ENCODE measurements at regions not wholly inside any gene's neighbourhood (a gene's known extent, or its start where the extent isn't known, plus 50 kb on each side); places are given as distances from the start of the nearest gene placed in this dataset.
"Not testable (repeated sequence)": the region's sequence is repeated elsewhere in the genome, so short reads cannot be mapped to it uniquely, and the experiment has no call there.

- DNase-seq (ENCODE audit: low read depth in 4 of 4, low spot score in 3 of 4), result no peak
These were observed 157.6 kb upstream of the TMTC2 start for GRCh38 chr12:82529101-82529500.

DNA sequence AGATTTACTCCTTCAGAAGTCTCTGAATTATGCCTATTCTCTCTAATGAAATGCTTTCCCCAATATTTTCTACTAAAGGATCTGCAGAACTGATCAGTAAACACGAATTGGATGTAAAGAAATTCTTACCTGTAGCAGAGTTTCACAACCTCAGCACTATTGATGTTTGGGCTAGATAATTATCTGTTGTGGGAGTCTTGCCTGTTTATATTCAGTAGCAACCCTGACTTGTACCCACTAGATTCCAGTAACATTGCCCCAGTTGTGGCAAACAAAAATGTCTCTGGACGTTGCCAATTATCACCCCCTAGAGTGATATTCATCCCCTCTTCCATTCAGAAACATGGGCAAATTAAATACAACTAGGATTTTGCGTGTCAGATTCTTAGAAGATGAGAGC lies 156.8 kb upstream of the TMTC2 start:
- DNase-seq (ENCODE audit: low read depth in 4 of 4, low spot score in 3 of 4), result no peak

GRCh38 chr12:82530394-82530793 lies 156.3 kb upstream of the TMTC2 start:
- DNase-seq (ENCODE audit: low read depth in 4 of 4, low spot score in 3 of 4), result no peak

- DNase-seq (ENCODE audit: low read depth in 4 of 4, low spot score in 3 of 4), result no peak
These were observed 153.4 kb upstream of the TMTC2 start for GRCh38 chr12:82533341-82533740.

DNA sequence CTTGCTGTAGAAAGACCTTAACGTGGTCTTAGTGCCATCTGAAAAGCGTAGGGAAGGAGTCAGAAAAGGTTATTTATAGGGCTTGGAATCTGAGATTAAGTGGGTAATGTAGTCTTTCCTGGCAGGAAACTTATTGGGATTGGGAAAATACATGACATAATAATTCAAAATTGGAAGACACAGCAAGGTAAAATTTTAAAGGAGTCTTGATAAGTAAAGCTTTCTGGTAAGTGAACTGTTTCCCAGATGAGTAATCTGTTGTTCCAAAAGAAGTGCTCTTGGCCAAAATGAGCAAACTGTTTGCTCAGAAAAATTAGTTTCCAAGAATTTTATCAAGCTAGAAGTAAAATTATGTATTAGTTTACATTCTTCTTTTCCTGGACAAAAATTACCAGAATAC lies 149.3 kb upstream of the TMTC2 start:
- DNase-seq (ENCODE audit: low read depth in 4 of 4, low spot score in 3 of 4), result no peak

- no peak for DNase-seq (ENCODE audit: low read depth in 4 of 4, low spot score in 3 of 4)
These were observed 132.2 kb upstream of the TMTC2 start for GRCh38 chr12:82554529-82554928.

DNA sequence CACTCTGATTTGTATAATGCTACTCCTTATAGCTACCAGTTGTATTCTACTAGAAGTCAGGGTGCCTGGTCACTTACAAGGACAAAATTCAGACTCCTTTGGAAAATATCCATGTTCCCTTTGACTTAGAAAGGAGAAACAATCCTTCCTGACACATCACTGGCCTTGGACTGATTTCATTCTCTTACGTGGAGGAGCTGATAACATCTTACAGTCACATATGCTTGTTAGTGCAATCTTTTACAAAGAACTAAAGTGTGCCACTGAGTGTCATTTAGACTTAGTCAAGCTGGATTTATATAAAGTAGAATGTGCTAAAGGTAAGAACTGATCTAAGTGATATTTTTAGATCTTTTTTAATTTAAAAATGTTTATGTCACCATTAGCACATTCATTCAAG lies 131.0 kb upstream of the TMTC2 start:
- no peak for DNase-seq (ENCODE audit: low read depth in 4 of 4, low spot score in 3 of 4)

DNA sequence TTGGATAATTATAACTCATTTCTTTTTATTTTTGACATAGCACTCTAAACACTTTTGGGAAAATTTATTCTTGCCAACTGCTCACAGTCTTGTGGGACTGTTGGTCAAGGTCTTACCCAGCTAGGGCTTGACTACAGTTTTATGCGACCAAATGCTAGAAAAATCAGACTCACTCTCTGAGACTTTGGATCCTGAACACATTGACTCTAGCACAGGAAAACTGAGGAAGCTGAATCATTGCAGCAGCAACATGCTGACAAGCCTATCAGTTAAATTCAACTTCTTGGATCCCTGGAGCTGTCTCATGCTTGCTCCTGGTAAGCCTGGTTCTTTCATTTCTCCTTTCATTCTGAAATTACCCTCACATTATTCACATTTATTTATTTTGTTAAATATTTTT lies 120.7 kb upstream of the TMTC2 start:
- DNase-seq (ENCODE audit: low read depth in 4 of 4, low spot score in 3 of 4), result no peak

DNA sequence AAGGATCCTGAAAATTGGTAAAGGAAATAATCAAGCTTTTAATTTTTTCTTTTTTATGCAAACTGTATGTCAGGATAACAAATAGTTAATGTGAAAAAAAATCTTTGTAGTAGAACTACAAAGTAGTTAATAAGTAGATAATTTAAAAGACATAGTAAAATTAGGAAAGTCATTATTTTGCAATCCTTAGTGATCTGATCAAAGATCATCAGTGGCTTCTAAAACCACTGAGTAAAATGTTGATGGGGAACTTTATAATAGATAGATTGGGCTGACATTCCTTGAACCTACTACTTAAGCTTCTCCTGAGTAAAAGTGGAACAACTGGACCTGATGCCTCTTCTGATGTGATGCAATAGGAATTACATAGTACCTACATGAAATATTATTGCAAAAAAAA lies 119.0 kb upstream of the TMTC2 start:
- no peak for DNase-seq (ENCODE audit: low read depth in 4 of 4, low spot score in 3 of 4)

DNA sequence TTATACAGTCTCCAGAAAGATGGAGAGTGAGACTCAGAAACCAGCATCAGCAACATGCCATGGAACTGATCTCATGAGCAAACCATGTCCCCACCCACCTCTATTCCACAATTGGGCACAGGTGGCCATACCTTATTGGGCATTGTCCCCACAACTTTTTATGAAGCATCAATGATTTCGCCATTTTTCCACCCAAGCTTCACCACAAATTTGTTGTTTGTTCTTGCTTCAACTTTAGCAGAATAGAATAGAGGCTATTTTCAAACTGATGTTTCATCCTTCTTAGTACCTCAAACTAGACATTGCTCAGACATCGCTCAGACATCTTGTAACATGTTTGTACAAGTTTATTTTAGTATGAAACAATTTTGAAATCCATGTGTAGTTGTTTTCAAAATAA lies 112.5 kb upstream of the TMTC2 start:
- DNase-seq (ENCODE audit: low read depth in 4 of 4, low spot score in 3 of 4), result no peak

GRCh38 chr12:82578725-82579124 lies 108.0 kb upstream of the TMTC2 start:
- no peak for DNase-seq (ENCODE audit: low read depth in 4 of 4, low spot score in 3 of 4)

- no peak for DNase-seq (ENCODE audit: low read depth in 4 of 4, low spot score in 3 of 4)
These were observed 103.0 kb upstream of the TMTC2 start for GRCh38 chr12:82583756-82584155.

DNA sequence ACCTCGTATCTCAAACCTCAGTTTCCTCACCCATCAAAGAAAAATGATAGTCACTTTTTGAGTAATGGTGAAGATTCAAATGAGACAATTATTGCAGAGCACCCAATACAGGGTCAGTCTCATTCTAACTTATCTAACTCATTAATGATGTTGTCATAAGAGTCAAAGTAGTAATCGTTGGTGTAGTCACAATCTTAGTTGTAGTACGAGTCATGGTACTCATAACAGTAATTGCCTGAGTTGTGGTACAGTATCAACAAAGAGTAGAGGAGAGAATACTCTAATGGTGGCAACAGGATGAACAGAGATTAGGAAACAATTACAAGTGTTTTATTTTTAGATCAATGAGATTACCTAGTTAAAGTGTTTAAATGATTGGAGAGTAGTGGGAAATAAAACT lies 93.6 kb upstream of the TMTC2 start:
- no peak for DNase-seq (ENCODE audit: low read depth in 4 of 4, low spot score in 3 of 4)

DNA sequence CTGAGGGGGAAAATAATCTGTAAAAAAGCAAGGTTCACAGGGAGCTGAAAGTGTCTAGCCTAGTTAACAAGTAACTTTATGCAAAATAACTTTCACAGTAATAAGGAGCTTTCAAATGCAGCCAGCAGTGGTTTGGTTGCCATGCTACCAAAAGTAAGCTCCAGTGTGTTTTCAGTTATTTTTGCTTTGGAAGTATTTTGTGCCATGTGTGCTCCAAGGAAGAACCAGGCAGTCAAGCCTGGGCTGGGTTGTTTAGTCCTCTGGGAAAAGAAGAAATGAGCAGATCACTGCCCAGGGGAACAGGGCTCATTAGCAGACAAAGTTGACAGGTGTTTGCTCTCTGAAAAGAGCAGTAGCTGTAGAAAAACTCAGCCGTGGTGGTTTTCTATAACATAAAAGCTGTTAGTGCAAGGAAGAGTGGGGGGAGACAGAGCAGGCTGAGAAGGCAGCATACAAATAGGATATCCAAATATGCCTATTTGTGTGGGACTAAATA lies 92.8 kb upstream of the TMTC2 start:
- DNase-seq (ENCODE audit: low read depth in 4 of 4, low spot score in 3 of 4), result peak in 3 of 4 donors; percentile 19 to 32 (median 22)

DNA sequence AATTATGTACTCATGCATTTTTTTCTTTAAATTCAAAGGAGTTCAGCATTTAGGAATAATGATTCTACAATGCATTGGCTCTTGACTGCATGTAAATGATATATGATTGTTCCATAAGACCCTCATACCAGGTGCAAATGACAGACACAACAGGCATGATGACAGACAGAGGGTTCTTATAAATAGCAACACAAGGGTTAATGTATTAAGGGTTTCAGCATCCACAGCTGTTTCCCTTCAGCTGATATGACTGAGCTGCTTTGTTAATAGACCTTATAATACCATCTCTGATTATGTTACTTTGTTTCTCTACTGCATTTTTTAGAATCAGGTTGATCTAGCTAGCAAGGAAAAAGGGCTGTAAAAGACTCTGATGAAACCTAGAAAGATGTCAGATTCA lies 90.8 kb upstream of the TMTC2 start:
- no peak for DNase-seq (ENCODE audit: low read depth in 4 of 4, low spot score in 3 of 4)

DNA sequence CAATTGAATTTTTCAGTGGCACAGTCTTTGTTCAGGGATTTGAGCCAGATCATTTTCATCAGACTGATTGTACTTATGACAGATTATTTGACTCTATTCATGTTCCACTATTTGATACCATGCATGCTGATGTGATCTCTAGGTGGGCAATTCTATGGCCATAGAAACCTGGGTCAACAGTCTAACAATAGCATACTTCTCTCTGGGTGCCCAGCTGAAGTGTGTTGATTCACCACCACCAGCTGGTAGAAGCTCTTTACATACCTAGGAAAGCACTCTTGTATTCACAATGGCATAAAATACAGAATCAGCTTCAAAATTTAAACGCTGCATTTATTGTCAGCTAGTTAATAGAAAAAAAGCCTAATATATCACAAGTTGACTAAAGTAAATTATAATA lies 90.2 kb upstream of the TMTC2 start:
- no peak for DNase-seq (ENCODE audit: low read depth in 4 of 4, low spot score in 3 of 4)

GRCh38 chr12:82600379-82600778 lies 86.3 kb upstream of the TMTC2 start:
- DNase-seq (ENCODE audit: low read depth in 4 of 4, low spot score in 3 of 4), result no peak

DNA sequence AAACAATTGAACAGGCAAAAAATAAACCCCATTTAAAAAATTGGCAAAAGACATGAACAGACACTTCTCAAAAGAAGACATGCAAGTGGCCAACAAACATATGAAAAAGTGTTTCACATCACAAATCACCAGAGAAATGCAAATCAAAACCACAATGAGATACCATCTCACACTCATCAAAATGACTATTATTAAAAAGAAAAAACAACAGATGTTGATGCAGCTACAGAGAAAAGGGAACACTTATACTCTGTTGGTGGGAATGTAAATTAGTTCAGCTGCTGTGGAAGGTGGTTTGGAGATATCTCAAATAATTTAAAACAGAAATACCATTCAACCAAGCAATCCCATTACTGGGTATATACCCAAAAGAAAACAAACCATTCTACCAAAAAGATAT lies 83.1 kb upstream of the TMTC2 start:
- not testable (repeated sequence) for DNase-seq (ENCODE audit: low read depth in 4 of 4, low spot score in 3 of 4)

DNA sequence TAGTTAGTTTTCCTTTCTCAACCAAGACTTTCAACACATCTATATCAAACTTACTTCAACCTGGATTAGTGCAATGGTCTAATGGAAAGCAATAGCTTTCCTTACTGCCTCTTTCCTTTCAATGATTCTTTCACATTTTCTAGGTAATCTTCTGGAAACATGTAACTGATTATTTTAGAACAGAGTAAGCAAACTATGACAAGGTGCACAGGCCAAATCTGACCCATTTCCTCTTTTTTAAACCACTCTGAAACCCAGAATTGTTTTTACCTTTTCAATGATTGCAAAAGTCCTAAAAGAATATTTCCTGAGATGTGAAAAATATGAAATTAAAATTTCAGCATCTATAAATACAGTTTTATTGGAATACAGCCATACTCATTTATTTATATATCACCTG lies 81.6 kb upstream of the TMTC2 start:
- DNase-seq (ENCODE audit: low read depth in 4 of 4, low spot score in 3 of 4), result no peak

GRCh38 chr12:82608706-82609105 lies 78.0 kb upstream of the TMTC2 start:
- no peak for DNase-seq (ENCODE audit: low read depth in 4 of 4, low spot score in 3 of 4)

- no peak for DNase-seq (ENCODE audit: low read depth in 4 of 4, low spot score in 3 of 4)
These were observed 77.3 kb upstream of the TMTC2 start for GRCh38 chr12:82609234-82609914.

DNA sequence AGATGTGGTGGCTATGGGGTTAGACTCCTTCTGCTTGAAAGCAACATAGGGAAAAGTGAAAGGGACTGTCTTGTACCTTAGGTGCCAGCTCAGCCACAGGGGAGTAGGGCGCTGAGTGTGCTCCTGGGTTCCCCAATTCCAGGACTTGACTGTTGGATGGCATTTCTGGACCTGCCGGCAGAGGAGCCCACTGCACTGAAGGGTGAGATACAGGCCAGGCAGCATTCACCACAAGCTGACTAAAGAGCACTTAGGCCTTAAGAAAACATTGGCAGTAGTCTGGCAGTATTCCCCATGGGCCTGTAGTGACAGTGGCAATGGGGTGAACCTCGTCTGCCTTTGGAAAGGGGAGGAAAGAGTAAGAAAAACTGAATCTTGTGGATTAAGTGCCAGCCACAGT lies 67.1 kb upstream of the TMTC2 start:
- DNase-seq (ENCODE audit: low read depth in 4 of 4, low spot score in 3 of 4), result no peak

DNA sequence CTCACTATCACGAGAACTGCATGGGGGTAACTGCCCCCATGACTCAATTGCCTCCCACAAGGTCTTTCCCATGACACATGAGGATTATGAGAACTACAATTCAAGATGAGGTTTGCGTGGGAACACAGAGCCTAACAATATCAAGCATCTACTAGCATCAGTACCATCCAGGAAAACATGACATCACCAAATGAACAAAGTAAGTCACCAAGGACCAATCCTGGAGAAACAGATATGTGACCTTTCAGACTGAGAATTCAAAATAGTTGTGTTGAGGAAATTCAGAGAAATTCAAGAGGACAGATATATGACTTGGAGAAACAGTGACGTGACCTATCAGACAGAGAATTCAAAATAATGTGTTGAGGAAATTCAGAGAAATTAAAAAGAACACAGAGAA lies 65.8 kb upstream of the TMTC2 start:
- no peak for DNase-seq (ENCODE audit: low read depth in 4 of 4, low spot score in 3 of 4)

All from right renal pelvis (tissue), 4 donors.